ENCODE measurements at regions not wholly inside any gene's neighbourhood (a gene's known extent, or its start where the extent isn't known, plus 50 kb on each side); places are given as distances from the start of the nearest gene placed in this dataset.

DNA sequence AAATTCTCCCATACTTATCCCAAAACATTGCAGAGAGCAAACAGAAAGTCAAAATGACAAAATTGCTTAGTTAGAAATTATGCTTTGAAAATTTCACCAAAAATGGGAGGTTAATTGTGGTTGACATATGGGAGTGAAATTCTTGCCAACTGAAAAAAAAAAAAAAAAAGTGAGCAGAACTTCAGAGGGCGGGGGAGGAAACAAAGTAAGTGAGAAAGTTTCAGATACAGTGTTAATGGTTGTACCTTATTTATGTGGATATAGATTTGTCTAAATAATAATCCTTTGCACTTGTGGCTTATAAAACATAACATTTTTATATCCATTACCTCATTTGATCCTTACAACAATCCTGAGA, 91.5 kb upstream of the RAP2B start:
- TF ChIP-seq ZFX (IDR thresholded peaks at IDR 0.05), result no peak
- TF ChIP-seq, protein P1, sequence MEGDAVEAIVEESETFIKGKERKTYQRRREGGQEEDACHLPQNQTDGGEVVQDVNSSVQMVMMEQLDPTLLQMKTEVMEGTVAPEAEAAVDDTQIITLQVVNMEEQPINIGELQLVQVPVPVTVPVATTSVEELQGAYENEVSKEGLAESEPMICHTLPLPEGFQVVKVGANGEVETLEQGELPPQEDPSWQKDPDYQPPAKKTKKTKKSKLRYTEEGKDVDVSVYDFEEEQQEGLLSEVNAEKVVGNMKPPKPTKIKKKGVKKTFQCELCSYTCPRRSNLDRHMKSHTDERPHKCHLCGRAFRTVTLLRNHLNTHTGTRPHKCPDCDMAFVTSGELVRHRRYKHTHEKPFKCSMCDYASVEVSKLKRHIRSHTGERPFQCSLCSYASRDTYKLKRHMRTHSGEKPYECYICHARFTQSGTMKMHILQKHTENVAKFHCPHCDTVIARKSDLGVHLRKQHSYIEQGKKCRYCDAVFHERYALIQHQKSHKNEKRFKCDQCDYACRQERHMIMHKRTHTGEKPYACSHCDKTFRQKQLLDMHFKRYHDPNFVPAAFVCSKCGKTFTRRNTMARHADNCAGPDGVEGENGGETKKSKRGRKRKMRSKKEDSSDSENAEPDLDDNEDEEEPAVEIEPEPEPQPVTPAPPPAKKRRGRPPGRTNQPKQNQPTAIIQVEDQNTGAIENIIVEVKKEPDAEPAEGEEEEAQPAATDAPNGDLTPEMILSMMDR (conservative IDR thresholded peaks at IDR 0.05), result no peak
- H3K27ac ChIP-seq, result no peak overlapping the region

DNA sequence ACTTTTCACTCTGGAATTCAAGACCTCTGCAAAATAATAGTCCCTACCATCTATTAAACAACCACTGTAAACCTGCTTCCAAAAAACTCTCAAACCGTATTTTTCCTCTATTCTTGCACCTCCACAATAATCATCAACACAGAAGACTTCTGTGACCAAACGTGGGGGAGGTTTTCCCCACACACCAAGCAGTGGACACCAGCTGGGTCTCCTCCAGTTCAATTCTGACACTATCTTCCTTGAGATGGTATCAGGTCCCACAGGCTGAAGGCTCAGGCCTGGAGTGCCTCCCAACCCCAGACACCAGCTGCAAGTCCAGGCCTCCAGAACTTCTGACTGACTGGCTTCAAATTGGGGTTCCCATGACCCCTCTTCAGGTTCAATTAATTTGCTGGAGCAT, 89.6 kb upstream of the RAP2B start:
- TF ChIP-seq, protein P1 (conservative IDR thresholded peaks at IDR 0.05), result no peak
- TF ChIP-seq ZFX (IDR thresholded peaks at IDR 0.05), result no peak

DNA sequence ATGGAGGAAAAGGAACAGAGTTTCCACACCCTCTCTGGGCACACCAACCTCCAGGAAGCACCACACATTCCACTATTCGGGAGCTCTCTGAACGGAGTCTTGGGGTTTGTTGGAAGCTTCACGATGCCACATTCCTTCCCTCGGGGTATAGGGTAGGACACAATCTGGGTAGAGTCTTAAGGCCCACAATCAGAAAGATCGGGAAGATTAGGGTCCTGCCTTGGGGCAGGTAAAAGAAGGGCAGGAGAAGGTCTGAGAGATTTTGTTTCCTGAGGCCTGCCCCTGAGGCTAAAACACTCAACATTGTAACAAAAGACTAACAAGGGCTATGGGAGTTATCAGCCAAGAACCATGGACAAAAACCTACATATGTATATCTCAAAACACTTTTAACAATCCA, 89.2 kb upstream of the RAP2B start:
- TF ChIP-seq, protein P1 (conservative IDR thresholded peaks at IDR 0.05), result no peak
- no peak for TF ChIP-seq ZFX (IDR thresholded peaks at IDR 0.05)
- H3K27ac ChIP-seq, result no peak overlapping the region

More for the DNA sequence above, 89.6 kb upstream of the RAP2B start:
- no peak overlapping the region for H3K27ac ChIP-seq

DNA sequence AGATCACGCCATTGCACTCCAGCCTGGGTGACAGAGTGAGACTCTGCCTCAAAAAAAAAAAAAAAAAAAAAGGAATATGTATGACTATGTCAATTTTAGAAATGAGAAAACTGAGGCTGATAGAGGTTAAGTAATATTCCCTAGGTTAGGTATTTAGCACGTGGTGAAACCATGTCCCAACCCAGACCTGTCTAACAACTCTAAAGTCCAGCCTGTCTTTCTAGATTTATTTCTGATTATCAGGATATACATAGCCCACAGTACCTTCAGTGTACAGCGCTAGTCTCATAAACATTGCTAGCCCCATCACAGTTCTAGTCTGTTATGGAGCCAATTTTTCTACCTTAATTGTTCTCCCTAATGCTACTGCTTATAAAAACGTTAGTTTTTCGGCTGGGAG, 88.4 kb upstream of the RAP2B start:
- TF ChIP-seq, protein P1 (conservative IDR thresholded peaks at IDR 0.05), result no peak
- TF ChIP-seq ZFX (IDR thresholded peaks at IDR 0.05), result no peak
- no peak overlapping the region for H3K27ac ChIP-seq

DNA sequence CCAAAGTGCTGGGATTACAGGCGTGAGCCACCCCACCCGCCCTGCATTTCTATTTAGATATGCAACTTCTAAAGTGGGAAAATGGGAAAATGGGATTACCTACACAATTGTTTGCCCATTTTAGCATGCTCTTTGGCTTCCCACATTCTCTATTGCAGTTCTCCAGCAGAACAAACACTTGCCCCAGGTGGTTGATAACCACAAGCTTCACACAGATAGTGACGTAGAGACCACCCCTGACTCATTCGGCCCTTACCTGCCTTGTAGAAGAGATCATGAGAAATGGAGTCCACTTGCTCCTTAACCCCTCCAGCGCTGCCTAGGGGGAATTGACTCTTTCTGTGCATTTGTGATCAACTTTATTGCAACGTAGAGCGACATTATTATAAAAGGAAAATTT, 83.2 kb upstream of the RAP2B start:
- no peak overlapping the region for H3K27ac ChIP-seq
- TF ChIP-seq, protein P1 (conservative IDR thresholded peaks at IDR 0.05), result no peak
- no peak for TF ChIP-seq ZFX (IDR thresholded peaks at IDR 0.05)

DNA sequence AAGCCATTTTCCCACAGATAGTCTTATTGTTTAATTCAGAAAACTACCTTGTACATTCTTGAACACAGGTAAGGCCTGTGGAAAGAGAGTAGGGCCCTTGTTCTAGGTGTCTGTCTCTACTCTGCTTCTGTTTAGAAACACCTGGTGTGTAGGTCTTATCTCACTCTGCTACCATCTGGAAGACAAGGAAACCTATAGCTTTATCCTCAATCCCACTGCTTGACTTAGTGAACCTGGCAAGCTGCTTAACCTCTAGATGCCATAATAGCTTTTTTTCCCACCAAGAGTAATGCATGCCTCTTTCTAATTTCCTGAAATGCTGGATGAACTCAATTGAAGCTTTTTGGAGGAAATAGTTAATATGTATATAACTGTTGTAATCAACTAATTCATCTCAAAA, 82.6 kb upstream of the RAP2B start:
- H3K27ac ChIP-seq, result no peak overlapping the region
- no peak for TF ChIP-seq ZFX (IDR thresholded peaks at IDR 0.05)
- TF ChIP-seq, protein P1 (conservative IDR thresholded peaks at IDR 0.05), result no peak

DNA sequence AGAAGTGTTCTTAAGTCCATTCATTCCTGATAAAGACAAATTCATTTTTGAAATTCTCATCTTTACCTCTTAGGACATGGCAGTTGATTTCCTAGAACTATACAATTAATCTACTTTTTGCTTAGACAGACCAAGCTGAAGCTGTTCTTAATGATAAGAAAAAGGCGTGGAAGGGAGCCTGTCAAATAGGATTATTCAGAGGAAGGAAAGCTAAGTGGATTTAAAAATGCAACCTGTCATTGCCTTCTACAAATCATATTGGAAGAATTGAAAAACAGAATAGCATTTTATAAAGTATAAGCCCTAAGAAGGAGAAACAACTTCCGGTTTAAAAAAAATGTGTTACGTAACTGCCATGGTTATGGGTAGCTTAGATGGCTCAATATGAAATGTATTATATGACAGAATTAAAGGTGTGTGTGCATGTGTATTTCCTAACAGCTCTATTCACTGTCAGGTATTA, 81.2 kb upstream of the RAP2B start:
- H3K27ac ChIP-seq, result no peak overlapping the region
- TF ChIP-seq, protein P1 (conservative IDR thresholded peaks at IDR 0.05), result no peak
- no peak for TF ChIP-seq ZFX (IDR thresholded peaks at IDR 0.05)

Measured in C4-2B (cell line).